K562 (cell line): ENCODE measurements at regions not wholly inside any gene's neighbourhood (a gene's known extent, or its start where the extent isn't known, plus 50 kb on each side); places are given as distances from the start of the nearest gene placed in this dataset.

Source experiments
- ATAC-seq: fragments of 200-7000 bp; cut with Tn5 transposase; 3 replicates; pipeline ENCODE4 v1.9.1; 2020; ENCODE audit warnings: moderate library complexity
- BruUV-seq: library from RNA; stranded (reverse); fragments of 400-500 nt; replicated peaks from 2 replicates; lab custom pipeline; 2021; lab: Mats Ljungman, UMichigan
- CTCF ChIA-PET: fragments of 300-600 bp; formaldehyde crosslinking; extraction: SDS; loops from one replicate; lab custom pipeline; 2021; ENCODE audit warnings: low intra/inter-chr PET ratio; lab: Yijun Ruan, JAX
- POLR2A ChIA-PET: fragments of 300-600, 350-650 bp; sonication (Branson Sonifier 250); formaldehyde crosslinking; extraction: SDS; loops from one replicate; lab custom pipeline; 2021; ENCODE audit warnings: antibody characterized with exemption, inconsistent platforms; lab: Yijun Ruan, JAX
- DNase-seq, 4 experiments: peaks; one replicate each; pipeline versions ENCODE4 v3.0.0 to v3.0.0-alpha.2; 2011 to 2018; ENCODE audit warnings: low spot score in 3 of 4, mixed read lengths in 3 of 4; ENCODE audit errors: extremely low read depth in 1 of 4
- FAIRE-seq: peaks from 2 replicates; lab custom pipeline; 2011; peaks lifted over from hg19 to GRCh38; lab: Jason Lieb, UNC
- H2AFZ ChIP-seq: 2 replicates; pipeline ENCODE4 v1.6.0; 2011; ENCODE audit warnings: low read depth, low read length, control low read depth, inconsistent platforms
- H3K27ac ChIP-seq: fragments of 200-600 bp; 3 replicates; pipeline ENCODE4 v1.8.0; 2011; ENCODE audit warnings: low read depth, mild to moderate bottlenecking, control low read depth, inconsistent platforms, low read length, moderate library complexity, mixed read lengths; ENCODE audit errors: extremely low read depth
- H3K27me3 ChIP-seq, 2 experiments: fragments of 300-600 bp in 1 of 2; 2 replicates in 1 of 2; 3 replicates in 1 of 2; pipeline versions ENCODE4 v1.6.0 to v1.8.0; 2011; ENCODE audit warnings: inconsistent platforms in 2 of 2, low read length in 2 of 2, mild to moderate bottlenecking in 1 of 2, mixed read lengths in 1 of 2, moderate library complexity in 1 of 2; ENCODE audit not compliant: control insufficient read depth in 2 of 2, insufficient read depth in 2 of 2
- H3K36me3 ChIP-seq: fragments of 300-600 bp; 3 replicates; pipeline ENCODE4 v1.8.0; 2011; ENCODE audit warnings: mild to moderate bottlenecking, low read length, inconsistent platforms; ENCODE audit not compliant: control insufficient read depth, insufficient read depth
- H3K4me1 ChIP-seq, 2 experiments: fragments of 200-600 bp in 1 of 2; replicated peaks in 1 of 2; 2 replicates in 1 of 2; 3 replicates in 1 of 2; pipeline versions ENCODE4 v1.5.1 to v1.8.0; 2011; ENCODE audit warnings: inconsistent platforms in 2 of 2, low read length in 2 of 2, mild to moderate bottlenecking in 1 of 2, mixed read lengths in 1 of 2, moderate library complexity in 1 of 2; ENCODE audit not compliant: control insufficient read depth in 2 of 2, insufficient read depth in 2 of 2
- H3K4me2 ChIP-seq: 2 replicates; pipeline ENCODE4 v1.6.1; 2011; ENCODE audit warnings: low read length, control low read depth, inconsistent platforms, mixed read lengths; ENCODE audit not compliant: insufficient read depth
- H3K4me3 ChIP-seq: fragments of 200-600 bp; sonication (generic), shearing (Covaris generic); 2 replicates; pipeline ENCODE4 v1.5.1; 2016; ENCODE audit warnings: control low read depth, inconsistent platforms
- H3K79me2 ChIP-seq: fragments of 200-600 bp; 3 replicates; pipeline ENCODE4 v1.8.0; 2011; ENCODE audit warnings: low read length, inconsistent platforms; ENCODE audit not compliant: control insufficient read depth, insufficient read depth
- H3K9ac ChIP-seq, 2 experiments: 2 replicates each; pipeline versions ENCODE4 v1.6.0 to v1.6.1; 2011; ENCODE audit warnings: low read depth in 2 of 2, low read length in 2 of 2, control low read depth in 1 of 2, inconsistent platforms in 1 of 2, mild to moderate bottlenecking in 1 of 2, mixed read lengths in 1 of 2; ENCODE audit not compliant: insufficient read depth in 1 of 2
- H3K9me1 ChIP-seq: one replicate; pipeline ENCODE4 v1.6.0; 2011; ENCODE audit warnings: inconsistent platforms, mild to moderate bottlenecking, low read length, moderate library complexity; ENCODE audit not compliant: control insufficient read depth, insufficient read depth
- H3K9me3 ChIP-seq: replicated peaks from 2 replicates; pipeline ENCODE4 v1.5.1; 2011; ENCODE audit warnings: low read depth, low read length, inconsistent platforms; ENCODE audit not compliant: control insufficient read depth, insufficient read depth
- H4K20me1 ChIP-seq: replicated peaks from 2 replicates; pipeline ENCODE4 v1.6.1; 2011; ENCODE audit warnings: low read length, inconsistent platforms, mixed read lengths; ENCODE audit not compliant: control insufficient read depth, insufficient read depth
- CREB3 ChIP-seq: fragments of 450-650 bp; conservative IDR thresholded peaks from 2 replicates; pipeline ENCODE4 v1.6.1; 2016; ENCODE audit warnings: missing genetic modification characterization, low read depth, mild to moderate bottlenecking, missing compliant biosample characterization, moderate library complexity
- DACH1 ChIP-seq: fragments of 450-650 bp; IDR thresholded peaks from 2 replicates; pipeline ENCODE4 v1.6.1; 2018; ENCODE audit not compliant: partially characterized antibody
- POU5F1 ChIP-seq: fragments of 150-350 bp; IDR thresholded peaks from 2 replicates; pipeline ENCODE4 v1.6.1; 2014; ENCODE audit warnings: borderline replicate concordance, low read length, low read depth, mild to moderate bottlenecking; ENCODE audit not compliant: partially characterized antibody
- SAFB ChIP-seq: fragments of 200-400 bp; formaldehyde crosslinking; IDR thresholded peaks from 2 replicates; pipeline ENCODE4 v1.6.1; 2017; ENCODE audit warnings: low read depth, low read length, borderline replicate concordance
- SP2 ChIP-seq: IDR thresholded peaks from 2 replicates; pipeline ENCODE4 v1.6.1; 2011; ENCODE audit warnings: mild to moderate bottlenecking, low read depth, low read length, moderate library complexity; ENCODE audit not compliant: poor library complexity, severe bottlenecking; ENCODE audit errors: extremely low read depth
- TFAP4 ChIP-seq: sonication (generic); formaldehyde crosslinking; IDR thresholded peaks from 2 replicates; pipeline ENCODE4 v1.8.0; 2022; ENCODE audit warnings: missing genetic modification reagents, mild to moderate bottlenecking, moderate library complexity, borderline replicate concordance
- ZNF217 ChIP-seq: sonication (generic); formaldehyde crosslinking; IDR thresholded peaks from 2 replicates; pipeline ENCODE4 v1.8.0; 2022; ENCODE audit warnings: mild to moderate bottlenecking, missing genetic modification reagents
- ZNF23 ChIP-seq: fragments of 250-450 bp; sonication (Bioruptor Pico); IDR thresholded peaks from 2 replicates; pipeline ENCODE4 v1.4.0; 2020; ENCODE audit warnings: mild to moderate bottlenecking
- ZNF668 ChIP-seq: fragments of 250-450 bp; sonication (Bioruptor Pico); IDR thresholded peaks from 2 replicates; pipeline ENCODE4 v1.8.0; 2022; ENCODE audit warnings: mild to moderate bottlenecking, inconsistent platforms
- WGBS: fragments of 100-300 bp; shearing (Covaris generic); methylation state at CpG from one replicate; pipeline ENCODE4 v1.1.6; 2016; ENCODE audit warnings: low coverage, mixed read lengths; ENCODE audit not compliant: insufficient coverage; ENCODE audit errors: missing lambda C conversion rate; 5-methylcytosine and 5-hydroxymethylcytosine counted together
- in situ Hi-C: fragments of 300-500 bp; cut with MboI; formaldehyde crosslinking; loops from 4 replicates; pipeline ENCODE4 v1.15.0; 2018; ENCODE audit warnings: inconsistent platforms, mixed read lengths
- intact Hi-C: fragments of 100-400 bp; cut with micrococcal nuclease; formaldehyde crosslinking; loops from 2 replicates; pipeline ENCODE4 v1.14.2; 2022
- TF ChIP-seq, protein P1 (sequence below): fragments of 250-450 bp; sonication (Bioruptor Pico); IDR thresholded peaks from 2 replicates; pipeline ENCODE4 v1.8.0; 2021; ENCODE audit warnings: moderate library complexity, mild to moderate bottlenecking, inconsistent platforms

DNA sequence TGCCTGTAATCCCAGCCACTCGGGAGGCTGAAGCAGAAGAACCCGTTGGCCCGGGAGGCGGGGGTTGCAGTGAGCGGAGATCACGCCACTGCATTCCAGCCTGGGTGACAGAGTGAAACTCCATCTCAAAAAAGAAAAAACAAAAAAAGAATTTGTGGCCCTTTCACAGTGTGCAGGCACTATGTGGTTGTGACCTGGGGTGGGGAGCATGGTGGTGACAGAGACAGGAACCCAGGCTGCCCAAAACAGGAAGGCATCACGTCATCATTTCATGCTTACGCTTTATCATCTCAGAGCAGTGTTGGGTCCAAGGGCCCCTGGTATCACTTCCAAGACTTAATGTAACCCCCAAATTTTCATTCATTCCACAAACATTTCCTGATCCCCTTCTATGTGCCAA, 175.7 kb upstream of the GSC start:
- no peaks in the 10 kb centered on the region for H4K20me1 ChIP-seq
- no TSS peak for BruUV-seq
- DNase-seq (no peak), FAIRE-seq (no peak)
- H3K4me3 ChIP-seq, result no peak overlapping the region
- no peak overlapping the region for H3K9ac ChIP-seq
- intact Hi-C loops, result no loop called here
- in situ Hi-C loops, result no loop called here
- peaks cover 0 to 5% of the 10 kb centered on the region in 2 experiments; a peak in 1 of 5 replicates for H3K27me3 ChIP-seq
- no peaks in the 10 kb centered on the region for H3K4me1 ChIP-seq
- H3K9me1 ChIP-seq, result no peaks in the 10 kb centered on the region
- 4% methylated on average over 8 of the region's 8 CpGs for WGBS
- H3K79me2 ChIP-seq, result no peaks in the 10 kb centered on the region
- no peak overlapping the region for H2AFZ ChIP-seq
- H3K36me3 ChIP-seq, result no peaks in the 10 kb centered on the region
- no peaks in the 10 kb centered on the region for H3K9me3 ChIP-seq
- TF ChIP-seq POU5F1 (no peak), SAFB (no peak)
- TF ChIP-seq, all 486 proteins: peak for 0
- ChIA-PET CTCF (no interaction called here), POLR2A (no interaction called here)
- no peak for ATAC-seq
- Histone ChIP-seq H3K4me2 (no peak overlapping the region), H3K27ac (no peak overlapping the region)

- Histone ChIP-seq H3K4me3 (no peak overlapping the region), H3K9me1 (no peaks in the 10 kb centered on the region), H3K4me1 (no peaks in the 10 kb centered on the region), H3K27ac (no peak overlapping the region), H3K36me3 (no peaks in the 10 kb centered on the region), H2AFZ (no peak overlapping the region), H4K20me1 (no peaks in the 10 kb centered on the region), H3K79me2 (no peaks in the 10 kb centered on the region), H3K9ac (no peak overlapping the region), H3K27me3 (peaks cover 0 to 5% of the 10 kb centered on the region in 2 experiments; a peak in 1 of 5 replicates), H3K9me3 (no peaks in the 10 kb centered on the region), H3K4me2 (no peak overlapping the region)
- DNase-seq (no peak), FAIRE-seq (no peak), ATAC-seq (no peak)
- TF ChIP-seq SP2, result no peak
- no peak for TF ChIP-seq ZNF23 (CRISPR knock-in tag)
- TF ChIP-seq TFAP4 (CRISPR knock-in tag), result no peak
- no peak for TF ChIP-seq DACH1
- TF ChIP-seq CREB3 (tag), result no peak
- no peak for TF ChIP-seq POU5F1
- no peak for TF ChIP-seq ZNF668 (CRISPR knock-in tag)
- no peak for TF ChIP-seq ZNF217 (CRISPR knock-in tag)
- TF ChIP-seq, protein P1, sequence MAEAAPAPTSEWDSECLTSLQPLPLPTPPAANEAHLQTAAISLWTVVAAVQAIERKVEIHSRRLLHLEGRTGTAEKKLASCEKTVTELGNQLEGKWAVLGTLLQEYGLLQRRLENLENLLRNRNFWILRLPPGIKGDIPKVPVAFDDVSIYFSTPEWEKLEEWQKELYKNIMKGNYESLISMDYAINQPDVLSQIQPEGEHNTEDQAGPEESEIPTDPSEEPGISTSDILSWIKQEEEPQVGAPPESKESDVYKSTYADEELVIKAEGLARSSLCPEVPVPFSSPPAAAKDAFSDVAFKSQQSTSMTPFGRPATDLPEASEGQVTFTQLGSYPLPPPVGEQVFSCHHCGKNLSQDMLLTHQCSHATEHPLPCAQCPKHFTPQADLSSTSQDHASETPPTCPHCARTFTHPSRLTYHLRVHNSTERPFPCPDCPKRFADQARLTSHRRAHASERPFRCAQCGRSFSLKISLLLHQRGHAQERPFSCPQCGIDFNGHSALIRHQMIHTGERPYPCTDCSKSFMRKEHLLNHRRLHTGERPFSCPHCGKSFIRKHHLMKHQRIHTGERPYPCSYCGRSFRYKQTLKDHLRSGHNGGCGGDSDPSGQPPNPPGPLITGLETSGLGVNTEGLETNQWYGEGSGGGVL (CRISPR knock-in tag), result no peak
- intact Hi-C loops (no loop called here), in situ Hi-C loops (no loop called here)
- no TSS peak for BruUV-seq
- ChIA-PET CTCF (no interaction called here), POLR2A (no interaction called here)
- WGBS, result 5% methylated on average over 7 of the region's 7 CpGs
Observed at GRCh38 chr14:94944636-94945258, 174.8 kb upstream of the GSC start.
